K562 (cell line): ENCODE measurements at regions not wholly inside any gene's neighbourhood (a gene's known extent, or its start where the extent isn't known, plus 50 kb on each side); places are given as distances from the start of the nearest gene placed in this dataset.

Experiments used
- ATAC-seq: fragments of 200-7000 bp; cut with Tn5 transposase; 3 replicates; pipeline ENCODE4 v1.9.1; 2020; ENCODE audit warnings: moderate library complexity
- BruUV-seq: library from RNA; stranded (reverse); fragments of 400-500 nt; replicated peaks from 2 replicates; lab custom pipeline; 2021; lab: Mats Ljungman, UMichigan
- CTCF ChIA-PET: fragments of 300-600 bp; formaldehyde crosslinking; extraction: SDS; loops from one replicate; lab custom pipeline; 2021; ENCODE audit warnings: low intra/inter-chr PET ratio; lab: Yijun Ruan, JAX
- POLR2A ChIA-PET: fragments of 300-600, 350-650 bp; sonication (Branson Sonifier 250); formaldehyde crosslinking; extraction: SDS; loops from one replicate; lab custom pipeline; 2021; ENCODE audit warnings: antibody characterized with exemption, inconsistent platforms; lab: Yijun Ruan, JAX
- DNase-seq, 4 experiments: peaks; one replicate each; pipeline versions ENCODE4 v3.0.0 to v3.0.0-alpha.2; 2011 to 2018; ENCODE audit warnings: low spot score in 3 of 4, mixed read lengths in 3 of 4; ENCODE audit errors: extremely low read depth in 1 of 4
- FAIRE-seq: peaks from 2 replicates; lab custom pipeline; 2011; peaks lifted over from hg19 to GRCh38; lab: Jason Lieb, UNC
- H2AFZ ChIP-seq: 2 replicates; pipeline ENCODE4 v1.6.0; 2011; ENCODE audit warnings: low read depth, low read length, control low read depth, inconsistent platforms
- H3K27ac ChIP-seq: fragments of 200-600 bp; 3 replicates; pipeline ENCODE4 v1.8.0; 2011; ENCODE audit warnings: low read depth, mild to moderate bottlenecking, control low read depth, inconsistent platforms, low read length, moderate library complexity, mixed read lengths; ENCODE audit errors: extremely low read depth
- H3K27me3 ChIP-seq, 2 experiments: fragments of 300-600 bp in 1 of 2; 2 replicates in 1 of 2; 3 replicates in 1 of 2; pipeline versions ENCODE4 v1.6.0 to v1.8.0; 2011; ENCODE audit warnings: inconsistent platforms in 2 of 2, low read length in 2 of 2, mild to moderate bottlenecking in 1 of 2, mixed read lengths in 1 of 2, moderate library complexity in 1 of 2; ENCODE audit not compliant: control insufficient read depth in 2 of 2, insufficient read depth in 2 of 2
- H3K36me3 ChIP-seq: fragments of 300-600 bp; 3 replicates; pipeline ENCODE4 v1.8.0; 2011; ENCODE audit warnings: mild to moderate bottlenecking, low read length, inconsistent platforms; ENCODE audit not compliant: control insufficient read depth, insufficient read depth
- H3K4me1 ChIP-seq, 2 experiments: fragments of 200-600 bp in 1 of 2; replicated peaks in 1 of 2; 2 replicates in 1 of 2; 3 replicates in 1 of 2; pipeline versions ENCODE4 v1.5.1 to v1.8.0; 2011; ENCODE audit warnings: inconsistent platforms in 2 of 2, low read length in 2 of 2, mild to moderate bottlenecking in 1 of 2, mixed read lengths in 1 of 2, moderate library complexity in 1 of 2; ENCODE audit not compliant: control insufficient read depth in 2 of 2, insufficient read depth in 2 of 2
- H3K4me2 ChIP-seq: 2 replicates; pipeline ENCODE4 v1.6.1; 2011; ENCODE audit warnings: low read length, control low read depth, inconsistent platforms, mixed read lengths; ENCODE audit not compliant: insufficient read depth
- H3K4me3 ChIP-seq: fragments of 200-600 bp; sonication (generic), shearing (Covaris generic); 2 replicates; pipeline ENCODE4 v1.5.1; 2016; ENCODE audit warnings: control low read depth, inconsistent platforms
- H3K79me2 ChIP-seq: fragments of 200-600 bp; 3 replicates; pipeline ENCODE4 v1.8.0; 2011; ENCODE audit warnings: low read length, inconsistent platforms; ENCODE audit not compliant: control insufficient read depth, insufficient read depth
- H3K9ac ChIP-seq, 2 experiments: 2 replicates each; pipeline versions ENCODE4 v1.6.0 to v1.6.1; 2011; ENCODE audit warnings: low read depth in 2 of 2, low read length in 2 of 2, control low read depth in 1 of 2, inconsistent platforms in 1 of 2, mild to moderate bottlenecking in 1 of 2, mixed read lengths in 1 of 2; ENCODE audit not compliant: insufficient read depth in 1 of 2
- H3K9me1 ChIP-seq: one replicate; pipeline ENCODE4 v1.6.0; 2011; ENCODE audit warnings: inconsistent platforms, mild to moderate bottlenecking, low read length, moderate library complexity; ENCODE audit not compliant: control insufficient read depth, insufficient read depth
- H3K9me3 ChIP-seq: replicated peaks from 2 replicates; pipeline ENCODE4 v1.5.1; 2011; ENCODE audit warnings: low read depth, low read length, inconsistent platforms; ENCODE audit not compliant: control insufficient read depth, insufficient read depth
- H4K20me1 ChIP-seq: replicated peaks from 2 replicates; pipeline ENCODE4 v1.6.1; 2011; ENCODE audit warnings: low read length, inconsistent platforms, mixed read lengths; ENCODE audit not compliant: control insufficient read depth, insufficient read depth
- FOXJ2 ChIP-seq: fragments of 200-800 bp; sonication (Bioruptor generic); IDR thresholded peaks from 2 replicates; pipeline ENCODE4 v1.6.1; 2016; ENCODE audit warnings: missing genetic modification characterization, missing compliant biosample characterization
- ID3 ChIP-seq, 2 experiments: fragments of 250-450 bp in 1 of 2; fragments of 450-650 bp in 1 of 2; sonication (Bioruptor Pico) in 1 of 2; IDR thresholded peaks; 2 replicates each; pipeline versions ENCODE4 v1.6.1 to v1.8.0; 2016 to 2021; ENCODE audit warnings: mild to moderate bottlenecking in 2 of 2, moderate library complexity in 2 of 2, missing compliant biosample characterization in 1 of 2, missing genetic modification characterization in 1 of 2
- MBD2 ChIP-seq: sonication (generic); IDR thresholded peaks from 2 replicates; pipeline ENCODE4 v1.6.1; 2016; ENCODE audit warnings: low read depth, borderline replicate concordance
- MXI1 ChIP-seq: IDR thresholded peaks from 2 replicates; pipeline ENCODE4 v1.6.1; 2011; ENCODE audit warnings: low read depth, mild to moderate bottlenecking, improper control_type of control experiment, low read length
- NR2C1 ChIP-seq, 2 experiments: fragments of 450-650 bp; IDR thresholded peaks; 2 replicates each; pipeline ENCODE4 v1.6.1; 2017; ENCODE audit warnings: mild to moderate bottlenecking in 2 of 2, antibody characterized with exemption in 1 of 2, inconsistent platforms in 1 of 2, missing compliant biosample characterization in 1 of 2, missing genetic modification characterization in 1 of 2
- RFX5 ChIP-seq: IDR thresholded peaks from 2 replicates; pipeline ENCODE4 v1.6.1; 2011; ENCODE audit warnings: low read depth, mild to moderate bottlenecking, improper control_type of control experiment, low read length
- RNF2 ChIP-seq: sonication (generic); IDR thresholded peaks from 2 replicates; pipeline ENCODE4 v1.6.1; 2016
- TEAD2 ChIP-seq: fragments of 450-650 bp; IDR thresholded peaks from 2 replicates; pipeline ENCODE4 v1.6.1; 2016; ENCODE audit warnings: missing genetic modification characterization, control low read depth, missing compliant biosample characterization
- ZEB2 ChIP-seq: fragments of 450-650 bp; IDR thresholded peaks from 2 replicates; pipeline ENCODE4 v1.6.1; 2016
- ZNF408 ChIP-seq: fragments of 250-450 bp; sonication (Bioruptor Pico); IDR thresholded peaks from 2 replicates; pipeline ENCODE4 v1.4.0; 2020; ENCODE audit warnings: low read depth, mild to moderate bottlenecking, moderate library complexity
- ZNF76 ChIP-seq: fragments of 250-450 bp; sonication (Bioruptor Pico); IDR thresholded peaks from 2 replicates; pipeline ENCODE4 v1.4.0; 2020; ENCODE audit warnings: mild to moderate bottlenecking, moderate library complexity, borderline replicate concordance
- WGBS: fragments of 100-300 bp; shearing (Covaris generic); methylation state at CpG from one replicate; pipeline ENCODE4 v1.1.6; 2016; ENCODE audit warnings: low coverage, mixed read lengths; ENCODE audit not compliant: insufficient coverage; ENCODE audit errors: missing lambda C conversion rate; 5-methylcytosine and 5-hydroxymethylcytosine counted together
- in situ Hi-C: fragments of 300-500 bp; cut with MboI; formaldehyde crosslinking; loops from 4 replicates; pipeline ENCODE4 v1.15.0; 2018; ENCODE audit warnings: inconsistent platforms, mixed read lengths
- intact Hi-C: fragments of 100-400 bp; cut with micrococcal nuclease; formaldehyde crosslinking; loops from 2 replicates; pipeline ENCODE4 v1.14.2; 2022
- TF ChIP-seq, protein P1 (sequence below): fragments of 250-450 bp; sonication (Bioruptor Pico); IDR thresholded peaks from 2 replicates; pipeline ENCODE4 v1.9.0; 2021; ENCODE audit warnings: mild to moderate bottlenecking, inconsistent platforms

GRCh38 chr17:70825321-70826125 is 656.2 kb downstream of the KCNJ2 start:
- Histone ChIP-seq H3K4me2 (no peak overlapping the region), H3K9me1 (no peaks in the 10 kb centered on the region), H4K20me1 (no peaks in the 10 kb centered on the region), H3K36me3 (no peaks in the 10 kb centered on the region), H3K9me3 (no peaks in the 10 kb centered on the region), H3K27ac (no peak overlapping the region), H3K79me2 (no peaks in the 10 kb centered on the region), H3K27me3 (no peaks in the 10 kb centered on the region), H3K4me3 (no peak overlapping the region), H2AFZ (no peak overlapping the region), H3K4me1 (no peaks in the 10 kb centered on the region), H3K9ac (no peak overlapping the region)
- intact Hi-C loops: no loop called here
- no peak for ATAC-seq
- FAIRE-seq: no peak
- no peak for DNase-seq
- no peak for TF ChIP-seq ZNF408 (CRISPR knock-in tag)
- ChIA-PET POLR2A (no interaction called here), CTCF (no interaction called here)
- WGBS: 0% methylated on average over 2 of the region's 2 CpGs
- no TSS peak for BruUV-seq
- in situ Hi-C loops: no loop called here

- no peak overlapping the region for H3K4me2 ChIP-seq
- H3K9ac ChIP-seq: no peak overlapping the region
- no peaks in the 10 kb centered on the region for H3K36me3 ChIP-seq
- POLR2A ChIA-PET: no interaction called here
- no peaks in the 10 kb centered on the region for H3K79me2 ChIP-seq
- no peak overlapping the region for H3K4me3 ChIP-seq
- TF ChIP-seq MBD2 (no peak), ZNF76 (CRISPR knock-in tag) (no peak), MXI1 (no peak), RNF2 (no peak), NR2C1 (IDR thresholded peaks at IDR 0.05) (no peak), NR2C1 (tag; IDR thresholded peaks at IDR 0.05) (no peak), RFX5 (no peak), FOXJ2 (tag) (no peak), TEAD2 (tag) (no peak), ZEB2 (no peak), ID3 (CRISPR knock-in tag; IDR thresholded peaks at IDR 0.05) (no peak), ID3 (tag; IDR thresholded peaks at IDR 0.05) (no peak)
- TF ChIP-seq, protein P1, sequence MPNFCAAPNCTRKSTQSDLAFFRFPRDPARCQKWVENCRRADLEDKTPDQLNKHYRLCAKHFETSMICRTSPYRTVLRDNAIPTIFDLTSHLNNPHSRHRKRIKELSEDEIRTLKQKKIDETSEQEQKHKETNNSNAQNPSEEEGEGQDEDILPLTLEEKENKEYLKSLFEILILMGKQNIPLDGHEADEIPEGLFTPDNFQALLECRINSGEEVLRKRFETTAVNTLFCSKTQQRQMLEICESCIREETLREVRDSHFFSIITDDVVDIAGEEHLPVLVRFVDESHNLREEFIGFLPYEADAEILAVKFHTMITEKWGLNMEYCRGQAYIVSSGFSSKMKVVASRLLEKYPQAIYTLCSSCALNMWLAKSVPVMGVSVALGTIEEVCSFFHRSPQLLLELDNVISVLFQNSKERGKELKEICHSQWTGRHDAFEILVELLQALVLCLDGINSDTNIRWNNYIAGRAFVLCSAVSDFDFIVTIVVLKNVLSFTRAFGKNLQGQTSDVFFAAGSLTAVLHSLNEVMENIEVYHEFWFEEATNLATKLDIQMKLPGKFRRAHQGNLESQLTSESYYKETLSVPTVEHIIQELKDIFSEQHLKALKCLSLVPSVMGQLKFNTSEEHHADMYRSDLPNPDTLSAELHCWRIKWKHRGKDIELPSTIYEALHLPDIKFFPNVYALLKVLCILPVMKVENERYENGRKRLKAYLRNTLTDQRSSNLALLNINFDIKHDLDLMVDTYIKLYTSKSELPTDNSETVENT (CRISPR knock-in tag): no peak
- TF ChIP-seq, all 486 proteins: peak for 0
- FAIRE-seq (no peak), DNase-seq (no peak), ATAC-seq (no peak)
- in situ Hi-C loops: no loop called here
- Histone ChIP-seq H3K27me3 (no peaks in the 10 kb centered on the region), H3K27ac (no peak overlapping the region), H3K9me3 (no peaks in the 10 kb centered on the region), H3K4me1 (no peaks in the 10 kb centered on the region), H2AFZ (no peak overlapping the region), H4K20me1 (no peaks in the 10 kb centered on the region), H3K9me1 (no peaks in the 10 kb centered on the region)
- CTCF ChIA-PET: no interaction called here
- no TSS peak for BruUV-seq
- intact Hi-C loops: no loop called here
Measured at GRCh38 chr17:70829876-70830275, 660.5 kb downstream of the KCNJ2 start.
